H9 (cell line): ENCODE measurements at regions not wholly inside any gene's neighbourhood (a gene's known extent, or its start where the extent isn't known, plus 50 kb on each side); places are given as distances from the start of the nearest gene placed in this dataset.

Source experiments
- DNase-seq: peaks from one replicate; pipeline ENCODE4 v3.0.0-alpha.2; 2017
- H2AFZ ChIP-seq: one replicate; pipeline ENCODE4 v1.6.1; 2013; ENCODE audit warnings: mild to moderate bottlenecking, low read length, control low read depth, moderate library complexity
- H2AK5ac ChIP-seq: 2 replicates; pipeline ENCODE4 v1.6.1; 2013; ENCODE audit warnings: low read length, control low read depth, mixed read lengths; ENCODE audit not compliant: insufficient read length
- H2BK120ac ChIP-seq: one replicate; pipeline ENCODE4 v1.6.1; 2013; ENCODE audit warnings: low read depth, mild to moderate bottlenecking, low read length, control low read depth, inconsistent platforms; ENCODE audit not compliant: poor library complexity, severe bottlenecking
- H2BK12ac ChIP-seq: 2 replicates; pipeline ENCODE4 v1.6.1; 2013; ENCODE audit warnings: low read length, control low read depth, mixed read lengths, low read depth; ENCODE audit not compliant: insufficient read length
- H2BK15ac ChIP-seq: 2 replicates; pipeline ENCODE4 v1.6.1; 2013; ENCODE audit warnings: low read depth, low read length, control low read depth
- H2BK20ac ChIP-seq: one replicate; pipeline ENCODE4 v1.6.1; 2013; ENCODE audit warnings: low read depth, mild to moderate bottlenecking, low read length, control low read depth, inconsistent platforms; ENCODE audit not compliant: poor library complexity, severe bottlenecking
- H2BK5ac ChIP-seq: 2 replicates; pipeline ENCODE4 v1.6.1; 2013; ENCODE audit warnings: low read length, control low read depth, mixed read lengths; ENCODE audit not compliant: insufficient read length
- H3K14ac ChIP-seq: 2 replicates; pipeline ENCODE4 v1.6.1; 2013; ENCODE audit warnings: low read length, control low read depth; ENCODE audit not compliant: insufficient read depth
- H3K18ac ChIP-seq: 2 replicates; pipeline ENCODE4 v1.6.1; 2013; ENCODE audit warnings: low read depth, mild to moderate bottlenecking, mixed read lengths, low read length, control low read depth; ENCODE audit not compliant: insufficient read length
- H3K23ac ChIP-seq: 2 replicates; pipeline ENCODE4 v1.6.1; 2013; ENCODE audit warnings: low read length, control low read depth, mixed read lengths, low read depth; ENCODE audit not compliant: insufficient read length
- H3K23me2 ChIP-seq: 2 replicates; pipeline ENCODE4 v1.6.1; 2013; ENCODE audit warnings: low read depth, mild to moderate bottlenecking, mixed read lengths, low read length, control low read depth; ENCODE audit not compliant: insufficient read length, poor library complexity, severe bottlenecking
- H3K27ac ChIP-seq: 2 replicates; pipeline ENCODE4 v1.5.1; 2013; ENCODE audit warnings: low read length, control low read depth, mixed read lengths, low read depth; ENCODE audit not compliant: insufficient read length
- H3K27me3 ChIP-seq: 2 replicates; pipeline ENCODE4 v1.6.1; 2013; ENCODE audit warnings: low read length, control low read depth, inconsistent platforms; ENCODE audit not compliant: insufficient read depth
- H3K4ac ChIP-seq: 2 replicates; pipeline ENCODE4 v1.6.1; 2013; ENCODE audit warnings: low read depth, mild to moderate bottlenecking, control low read depth, inconsistent platforms, low read length, moderate library complexity
- H3K4me1 ChIP-seq: 2 replicates; pipeline ENCODE4 v1.6.1; 2013; ENCODE audit warnings: low read length, control low read depth, inconsistent platforms; ENCODE audit not compliant: insufficient read depth
- H3K4me2 ChIP-seq: 2 replicates; pipeline ENCODE4 v1.6.1; 2013; ENCODE audit warnings: low read length, control low read depth, mixed read lengths; ENCODE audit not compliant: insufficient read length, insufficient read depth
- H3K56ac ChIP-seq: 2 replicates; pipeline ENCODE4 v1.6.1; 2013; ENCODE audit warnings: low read depth, mild to moderate bottlenecking, mixed read lengths, low read length, control low read depth; ENCODE audit not compliant: insufficient read length
- H3K79me1 ChIP-seq: 2 replicates; pipeline ENCODE4 v1.6.1; 2013; ENCODE audit warnings: low read depth, mild to moderate bottlenecking, moderate library complexity, low read length, control low read depth, inconsistent platforms; ENCODE audit not compliant: insufficient read depth, poor library complexity, severe bottlenecking
- H3K79me2 ChIP-seq: 2 replicates; pipeline ENCODE4 v1.6.1; 2013; ENCODE audit warnings: low read length, control low read depth, inconsistent platforms; ENCODE audit not compliant: insufficient read depth
- H3K9ac ChIP-seq: 2 replicates; pipeline ENCODE4 v1.6.1; 2013; ENCODE audit warnings: low read length, control low read depth, mixed read lengths; ENCODE audit not compliant: insufficient read length; ENCODE audit errors: extremely low read depth
- H3K9me3 ChIP-seq: one replicate; pipeline ENCODE4 v1.6.1; 2013; ENCODE audit warnings: low read depth, low read length, inconsistent platforms; ENCODE audit not compliant: control insufficient read depth
- H3T11ph ChIP-seq: one replicate; pipeline ENCODE4 v1.6.1; 2013; ENCODE audit warnings: mild to moderate bottlenecking, low read length, control low read depth, inconsistent platforms
- H4K20me1 ChIP-seq: one replicate; pipeline ENCODE4 v1.6.1; 2013; ENCODE audit not compliant: control insufficient read depth, insufficient read length, insufficient read depth
- H4K5ac ChIP-seq: 2 replicates; pipeline ENCODE4 v1.6.1; 2013; ENCODE audit warnings: low read depth, mild to moderate bottlenecking, mixed read lengths, low read length, control low read depth; ENCODE audit not compliant: insufficient read length
- H4K8ac ChIP-seq: replicated peaks from 2 replicates; pipeline ENCODE4 v1.6.1; 2013; ENCODE audit warnings: low read length, control low read depth, mixed read lengths, low read depth; ENCODE audit not compliant: insufficient read length
- H4K91ac ChIP-seq: 2 replicates; pipeline ENCODE4 v1.6.1; 2013; ENCODE audit warnings: low read depth, mild to moderate bottlenecking, moderate library complexity, mixed read lengths, low read length, control low read depth; ENCODE audit not compliant: insufficient read length
- H3K27ac Mint-ChIP-seq, 3 experiments: 2 replicates in 2 of 3; 3 replicates in 1 of 3; pipeline ENCODE4 v1.8.0; 2020 to 2021; ENCODE audit warnings: mixed read lengths in 3 of 3, mild to moderate bottlenecking in 1 of 3, moderate library complexity in 1 of 3
- H3K27me3 Mint-ChIP-seq: 2 replicates; pipeline ENCODE4 v1.8.0; 2021; ENCODE audit warnings: low read depth, mild to moderate bottlenecking, moderate library complexity, mixed read lengths
- H3K36me3 Mint-ChIP-seq, 3 experiments: 2 replicates in 2 of 3; 3 replicates in 1 of 3; pipeline ENCODE4 v1.8.0; 2020 to 2021; ENCODE audit warnings: low read depth in 3 of 3, mixed read lengths in 3 of 3; ENCODE audit not compliant: insufficient read depth in 1 of 3
- H3K4me1 Mint-ChIP-seq, 2 experiments: 2 replicates each; pipeline ENCODE4 v1.8.0; 2020; ENCODE audit warnings: mixed read lengths in 2 of 2
- H3K4me3 Mint-ChIP-seq, 2 experiments: 2 replicates in 1 of 2; 3 replicates in 1 of 2; pipeline ENCODE4 v1.8.0; 2020 to 2021; ENCODE audit warnings: mild to moderate bottlenecking in 2 of 2, mixed read lengths in 2 of 2, moderate library complexity in 1 of 2
- H3K9me3 Mint-ChIP-seq, 2 experiments: 2 replicates in 1 of 2; 3 replicates in 1 of 2; pipeline ENCODE4 v1.8.0; 2020; ENCODE audit warnings: mild to moderate bottlenecking in 2 of 2, mixed read lengths in 2 of 2, moderate library complexity in 1 of 2
- TF ChIP-seq, protein P1 (sequence below): fragments of 200-600 bp; sonication (generic); conservative IDR thresholded peaks from 3 replicates; pipeline ENCODE4 v1.8.0; 2021; ENCODE audit warnings: antibody characterized with exemption, mild to moderate bottlenecking

DNA sequence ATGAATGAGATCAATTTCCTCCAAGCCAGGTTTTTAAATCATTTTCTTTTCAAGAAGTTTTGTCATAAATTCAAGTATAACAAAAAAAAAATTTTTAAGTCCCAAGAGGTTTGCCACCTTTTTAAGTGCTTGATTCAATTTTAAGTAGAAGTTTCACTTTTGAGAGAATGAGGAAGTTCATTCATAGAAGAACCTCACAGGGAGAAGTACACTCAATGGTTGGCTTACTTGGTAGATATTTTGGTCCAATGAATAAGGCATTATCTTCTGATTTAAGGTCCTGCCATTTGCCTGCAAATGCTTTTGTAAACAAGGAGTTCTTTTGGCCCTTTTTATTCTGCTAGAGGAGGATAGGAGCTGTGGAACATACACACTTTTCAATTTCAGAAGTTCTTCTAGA lies 96.7 kb upstream of the NOVA1 start:
- Histone ChIP-seq H3K4ac (no peak overlapping the region), H2BK15ac (no peak overlapping the region), H3K56ac (no peak overlapping the region), H4K20me1 (no peaks in the 10 kb centered on the region), H3K9ac (no peak overlapping the region), H3K79me2 (no peaks in the 10 kb centered on the region), H3K14ac (no peak overlapping the region), H3K4me2 (no peak overlapping the region), H3K79me1 (no peaks in the 10 kb centered on the region), H2BK120ac (no peak overlapping the region), H2AK5ac (no peak overlapping the region), H2AFZ (no peak overlapping the region), H2BK20ac (no peak overlapping the region), H3K4me1 (no peaks in the 10 kb centered on the region), H4K91ac (no peak overlapping the region), H3K23ac (no peak overlapping the region), H4K8ac (no peak overlapping the region), H3K23me2 (no peaks in the 10 kb centered on the region), H3K27me3 (no peaks in the 10 kb centered on the region), H2BK5ac (no peak overlapping the region), H3K27ac (no peak overlapping the region), H3K18ac (no peak overlapping the region), H3K9me3 (no peaks in the 10 kb centered on the region), H4K5ac (no peak overlapping the region), H2BK12ac (no peak overlapping the region), H3T11ph (no peak overlapping the region)
- Mint-ChIP-seq H3K27me3 (no peaks in the 10 kb centered on the region), H3K4me1 (no peaks in the 10 kb centered on the region), H3K36me3 (no peaks in the 10 kb centered on the region; a peak in 1 of 7 replicates), H3K27ac (no peak overlapping the region), H3K4me3 (no peak overlapping the region), H3K9me3 (no peaks in the 10 kb centered on the region)
- TF ChIP-seq, protein P1, sequence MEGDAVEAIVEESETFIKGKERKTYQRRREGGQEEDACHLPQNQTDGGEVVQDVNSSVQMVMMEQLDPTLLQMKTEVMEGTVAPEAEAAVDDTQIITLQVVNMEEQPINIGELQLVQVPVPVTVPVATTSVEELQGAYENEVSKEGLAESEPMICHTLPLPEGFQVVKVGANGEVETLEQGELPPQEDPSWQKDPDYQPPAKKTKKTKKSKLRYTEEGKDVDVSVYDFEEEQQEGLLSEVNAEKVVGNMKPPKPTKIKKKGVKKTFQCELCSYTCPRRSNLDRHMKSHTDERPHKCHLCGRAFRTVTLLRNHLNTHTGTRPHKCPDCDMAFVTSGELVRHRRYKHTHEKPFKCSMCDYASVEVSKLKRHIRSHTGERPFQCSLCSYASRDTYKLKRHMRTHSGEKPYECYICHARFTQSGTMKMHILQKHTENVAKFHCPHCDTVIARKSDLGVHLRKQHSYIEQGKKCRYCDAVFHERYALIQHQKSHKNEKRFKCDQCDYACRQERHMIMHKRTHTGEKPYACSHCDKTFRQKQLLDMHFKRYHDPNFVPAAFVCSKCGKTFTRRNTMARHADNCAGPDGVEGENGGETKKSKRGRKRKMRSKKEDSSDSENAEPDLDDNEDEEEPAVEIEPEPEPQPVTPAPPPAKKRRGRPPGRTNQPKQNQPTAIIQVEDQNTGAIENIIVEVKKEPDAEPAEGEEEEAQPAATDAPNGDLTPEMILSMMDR, result no peak
- no peak for DNase-seq
